ENCODE measurements at regions not wholly inside any gene's neighbourhood (a gene's known extent, or its start where the extent isn't known, plus 50 kb on each side); places are given as distances from the start of the nearest gene placed in this dataset.

GRCh38 chr2:225995796-225996461, 596.4 kb downstream of the NYAP2 start:
- Histone ChIP-seq H3K9me3 (ENCODE audit: control insufficient read depth, insufficient read depth, low read depth, low read length) (no peaks in the 10 kb centered on the region), H3K4me3 (ENCODE audit: low read depth, low read length) (no peak overlapping the region), H3K4me1 (ENCODE audit: control insufficient read depth, insufficient read depth, low read length) (no peaks in the 10 kb centered on the region), H3K36me3 (ENCODE audit: control insufficient read depth in 2 of 2, insufficient read depth in 1 of 2, low read length in 2 of 2) (no peaks in the 10 kb centered on the region), H3K27ac (ENCODE audit: extremely low read depth, low read depth, low read length) (no peak overlapping the region)
- no peak for TF ChIP-seq PRDM4 (tag by site-specific recombination; IDR thresholded peaks at IDR 0.05)
- TF ChIP-seq ZNF423 (tag by site-specific recombination; IDR thresholded peaks at IDR 0.05): no peak
- no peak for TF ChIP-seq ZNF350 (tag by site-specific recombination; IDR thresholded peaks at IDR 0.05)
- no peak for TF ChIP-seq KLF8 (tag by site-specific recombination; IDR thresholded peaks at IDR 0.05)
- TF ChIP-seq ZNF561 (tag by site-specific recombination; IDR thresholded peaks at IDR 0.05; ENCODE audit: borderline replicate concordance): no peak
- TF ChIP-seq ZBTB20 (tag by site-specific recombination; IDR thresholded peaks at IDR 0.05): no peak
- no peak for TF ChIP-seq ZBTB6 (tag by site-specific recombination; IDR thresholded peaks at IDR 0.05)
- TF ChIP-seq PRDM6 (tag by site-specific recombination; IDR thresholded peaks at IDR 0.05): no peak
- TF ChIP-seq ZBTB7A (tag by site-specific recombination; IDR thresholded peaks at IDR 0.05; ENCODE audit: low read depth): no peak
- TF ChIP-seq ZNF366 (tag by site-specific recombination; conservative IDR thresholded peaks at IDR 0.05): no peak
- no peak for TF ChIP-seq ZBTB10 (tag by site-specific recombination; IDR thresholded peaks at IDR 0.05)
- TF ChIP-seq ZNF658 (tag by site-specific recombination; IDR thresholded peaks at IDR 0.05): no peak
- TF ChIP-seq ZNF26 (tag by site-specific recombination; IDR thresholded peaks at IDR 0.05): no peak
- no peak for TF ChIP-seq ZNF596 (tag by site-specific recombination; IDR thresholded peaks at IDR 0.05)
- no peak for TF ChIP-seq KLF9 (tag by site-specific recombination; IDR thresholded peaks at IDR 0.05; ENCODE audit: low read depth)
- no peak for TF ChIP-seq INSM2 (tag by site-specific recombination; IDR thresholded peaks at IDR 0.05)
- ChIA-PET CTCF (interaction anchor here (0.6 kb wide), 1 partner anchor 866 kb away, joined by 3 read pairs; no protein-coding TSS in a partner anchor), POLR2A (no interaction called here)
